Panc1 (cell line): ENCODE measurements at regions not wholly inside any gene's neighbourhood (a gene's known extent, or its start where the extent isn't known, plus 50 kb on each side); places are given as distances from the start of the nearest gene placed in this dataset.

Source experiments
- ATAC-seq: fragments of 200-7000 bp; cut with Tn5 transposase; 2 replicates; pipeline ENCODE4 v1.9.1; 2020; ENCODE audit warnings: mild to moderate bottlenecking, moderate library complexity
- BruUV-seq: library from RNA; stranded (reverse); fragments of 400-500 nt; replicated peaks from 2 replicates; lab custom pipeline; 2021; lab: Mats Ljungman, UMichigan
- CTCF ChIA-PET: fragments of 300-600 bp; sonication (Branson Sonifier 250); formaldehyde crosslinking; loops from one replicate; lab custom pipeline; 2022; ENCODE audit warnings: antibody characterized with exemption; lab: Charles Lee
- POLR2A ChIA-PET: fragments of 300-600 bp; sonication (Branson Sonifier 250); formaldehyde crosslinking; loops from one replicate; lab custom pipeline; 2022; ENCODE audit warnings: antibody characterized with exemption; lab: Charles Lee
- DNase-seq: peaks from one replicate; pipeline ENCODE4 v3.0.0-alpha.2; 2010; ENCODE audit warnings: low read depth, low spot score
- H3K27ac ChIP-seq: 2 replicates; pipeline ENCODE4 v1.5.1; 2011; ENCODE audit warnings: mild to moderate bottlenecking, low read length, inconsistent platforms
- H3K27me3 ChIP-seq: fragments of 200-500 bp; sonication (Bioruptor generic); 2 replicates; pipeline ENCODE4 v1.6.0; 2014; ENCODE audit warnings: low read length, inconsistent platforms; ENCODE audit not compliant: control insufficient read depth, insufficient read depth
- H3K36me3 ChIP-seq: fragments of 200-500 bp; sonication (Bioruptor generic); 2 replicates; pipeline ENCODE4 v1.5.1; 2014; ENCODE audit warnings: inconsistent platforms, mild to moderate bottlenecking, low read length, moderate library complexity; ENCODE audit not compliant: control insufficient read depth, insufficient read depth
- H3K4me1 ChIP-seq: 2 replicates; pipeline ENCODE4 v1.5.1; 2011; ENCODE audit warnings: inconsistent platforms, mild to moderate bottlenecking, low read length, moderate library complexity; ENCODE audit not compliant: control insufficient read depth, insufficient read depth
- H3K4me3 ChIP-seq, 2 experiments: 2 replicates each; pipeline ENCODE4 v1.5.1; 2011 to 2012; ENCODE audit warnings: low read depth in 2 of 2, low read length in 2 of 2, mild to moderate bottlenecking in 2 of 2, inconsistent platforms in 1 of 2, moderate library complexity in 1 of 2
- H3K9me3 ChIP-seq: fragments of 200-500 bp; sonication (Bioruptor generic); 2 replicates; pipeline ENCODE4 v1.5.1; 2014; ENCODE audit warnings: low read depth, mild to moderate bottlenecking, inconsistent platforms, low read length, moderate library complexity; ENCODE audit not compliant: control insufficient read depth, insufficient read depth
- CTCF ChIP-seq: fragments of 450-650 bp; IDR thresholded peaks from 2 replicates; pipeline ENCODE4 v1.5.1; 2017; ENCODE audit warnings: mild to moderate bottlenecking
- POLR2AphosphoS5 ChIP-seq: IDR thresholded peaks from 2 replicates; pipeline ENCODE4 v1.6.1; 2012; ENCODE audit warnings: mild to moderate bottlenecking, low read depth, low read length, moderate library complexity
- REST ChIP-seq, 2 experiments: IDR thresholded peaks; 2 replicates each; pipeline ENCODE4 v1.6.1; 2011 to 2012; ENCODE audit warnings: low read depth in 2 of 2, control low read depth in 1 of 2, low read length in 1 of 2, mild to moderate bottlenecking in 1 of 2, moderate library complexity in 1 of 2; ENCODE audit not compliant: insufficient read depth in 1 of 2
- SIN3A ChIP-seq: IDR thresholded peaks from 2 replicates; pipeline ENCODE4 v1.6.1; 2012; ENCODE audit warnings: low read depth, mild to moderate bottlenecking, low read length, moderate library complexity, borderline replicate concordance; ENCODE audit not compliant: insufficient read depth
- TCF7L2 ChIP-seq: IDR thresholded peaks from 2 replicates; pipeline ENCODE4 v1.6.1; 2011; ENCODE audit warnings: mild to moderate bottlenecking, low read depth, low read length, inconsistent platforms
- in situ Hi-C: cut with HindIII; loops from 2 replicates; pipeline ENCODE4 v1.10.0; 2016; ENCODE audit warnings: low sequenced_read_pairs, low pct_unique_long_range_greater_than_20kb
- intact Hi-C: fragments of 100-400 bp; cut with micrococcal nuclease; formaldehyde crosslinking; loops from one replicate; pipeline ENCODE4 v1.10.0; 2022; ENCODE audit not compliant: unreplicated experiment

GRCh38 chr1:98437011-98437410 is 224.5 kb upstream of the SNX7 start:
- intact Hi-C loops, result no loop called here
- Histone ChIP-seq H3K27ac (no peak overlapping the region), H3K4me1 (no peaks in the 10 kb centered on the region), H3K36me3 (no peaks in the 10 kb centered on the region), H3K4me3 (no peak overlapping the region), H3K9me3 (no peaks in the 10 kb centered on the region), H3K27me3 (no peaks in the 10 kb centered on the region)
- DNase-seq, result no peak
- no TSS peak for BruUV-seq
- no peak for ATAC-seq
- TF ChIP-seq SIN3A (no peak), POLR2AphosphoS5 (no peak)
- in situ Hi-C loops, result no loop called here
- ChIA-PET CTCF (no interaction called here), POLR2A (no interaction called here)

- intact Hi-C loops, result no loop called here
- in situ Hi-C loops, result no loop called here
- no peak overlapping the region for H3K27ac ChIP-seq
- no peaks in the 10 kb centered on the region for H3K36me3 ChIP-seq
- no peak overlapping the region for H3K4me3 ChIP-seq
- no peaks in the 10 kb centered on the region for H3K27me3 ChIP-seq
- no peak for DNase-seq
- ATAC-seq, result no peak
- no TSS peak for BruUV-seq
- POLR2A ChIA-PET, result no interaction called here
- TF ChIP-seq CTCF (no peak), TCF7L2 (no peak), SIN3A (no peak)
- CTCF ChIA-PET, result no interaction called here
- no peaks in the 10 kb centered on the region for H3K9me3 ChIP-seq
- H3K4me1 ChIP-seq, result no peaks in the 10 kb centered on the region
Observed at GRCh38 chr1:98429965-98430443, 231.5 kb upstream of the SNX7 start.

- Histone ChIP-seq H3K36me3 (no peaks in the 10 kb centered on the region), H3K27me3 (no peaks in the 10 kb centered on the region), H3K27ac (no peak overlapping the region), H3K4me1 (no peaks in the 10 kb centered on the region), H3K4me3 (no peak overlapping the region), H3K9me3 (no peaks in the 10 kb centered on the region)
- DNase-seq (no peak), ATAC-seq (no peak)
- TF ChIP-seq SIN3A, result no peak
- TF ChIP-seq POLR2AphosphoS5, result no peak
- TF ChIP-seq CTCF, result no peak
- no peak for TF ChIP-seq REST (IDR thresholded peaks at IDR 0.05; ENCODE audit: insufficient read depth in 1 of 2, low read depth in 2 of 2, low read length in 1 of 2)
- no peak for TF ChIP-seq TCF7L2
- BruUV-seq, result no TSS peak
- in situ Hi-C loops, result no loop called here
- intact Hi-C loops, result no loop called here
- CTCF ChIA-PET, result no interaction called here
- POLR2A ChIA-PET, result no interaction called here
Observed at GRCh38 chr1:98428864-98429263, 232.7 kb upstream of the SNX7 start.
